ENCODE measurements at regions not wholly inside any gene's neighbourhood (a gene's known extent, or its start where the extent isn't known, plus 50 kb on each side); places are given as distances from the start of the nearest gene placed in this dataset.

- Histone ChIP-seq H3K79me2 (ENCODE audit: control insufficient read depth, insufficient read depth, low read length) (no peaks in the 10 kb centered on the region), H3K9ac (ENCODE audit: insufficient read depth in 1 of 2, low read depth in 2 of 2, low read length in 2 of 2) (no peak overlapping the region), H2AFZ (ENCODE audit: low read depth, low read length) (no peak overlapping the region), H3K4me3 (no peak overlapping the region), H4K20me1 (replicated peaks; ENCODE audit: control insufficient read depth, insufficient read depth, low read length) (no peaks in the 10 kb centered on the region), H3K27me3 (ENCODE audit: control insufficient read depth in 2 of 2, insufficient read depth in 2 of 2, low read length in 2 of 2) (no peaks in the 10 kb centered on the region), H3K9me1 (ENCODE audit: control insufficient read depth, insufficient read depth, low read length) (no peaks in the 10 kb centered on the region), H3K36me3 (ENCODE audit: control insufficient read depth, insufficient read depth, low read length) (no peaks in the 10 kb centered on the region), H3K27ac (ENCODE audit: extremely low read depth, low read depth, low read length) (no peak overlapping the region), H3K9me3 (replicated peaks; ENCODE audit: control insufficient read depth, insufficient read depth, low read depth, low read length) (0 out of 2 replicates have a peak, but pooled peaks cover 2% of the 10 kb centered on the region), H3K4me1 (replicated peaks in 1 of 2; ENCODE audit: control insufficient read depth in 2 of 2, insufficient read depth in 2 of 2, low read length in 2 of 2) (no peaks in the 10 kb centered on the region), H3K4me2 (ENCODE audit: insufficient read depth, low read length) (no peak overlapping the region)
- FAIRE-seq (no peak), ATAC-seq (no peak), DNase-seq (ENCODE audit: extremely low read depth in 1 of 4, low spot score in 3 of 4) (no peak)
- ChIA-PET CTCF (ENCODE audit: low intra/inter-chr PET ratio) (no interaction called here), POLR2A (no interaction called here)
- in situ Hi-C loops (cut with MboI), result no loop called here
- no TSS peak for BruUV-seq (replicated peaks)
- intact Hi-C loops (cut with micrococcal nuclease), result no loop called here
- TF ChIP-seq ATF6 (CRISPR knock-in tag; IDR thresholded peaks at IDR 0.05) (no peak), CHD4 (IDR thresholded peaks at IDR 0.05; ENCODE audit: insufficient read depth, insufficient replicate concordance, low read depth, low read length, poor library complexity, severe bottlenecking) (no peak), NONO (IDR thresholded peaks at IDR 0.05; ENCODE audit: low read depth in 2 of 2, low read length in 1 of 2) (no peak), FOXA1 (IDR thresholded peaks at IDR 0.05; ENCODE audit: borderline replicate concordance) (no peak), TRIM25 (IDR thresholded peaks at IDR 0.05; ENCODE audit: borderline replicate concordance) (no peak), FUS (optimal IDR thresholded peaks at IDR 0.05; ENCODE audit: low read depth, low read length) (no peak), ARID4B (CRISPR knock-in tag; IDR thresholded peaks at IDR 0.05) (no peak), ZBTB34 (CRISPR knock-in tag; IDR thresholded peaks at IDR 0.05) (no peak), ZNF79 (CRISPR knock-in tag; IDR thresholded peaks at IDR 0.05; ENCODE audit: low read depth) (no peak), HMG20A (CRISPR knock-in tag; conservative IDR thresholded peaks at IDR 0.05) (no peak), KHSRP (IDR thresholded peaks at IDR 0.05) (no peak), NRF1 (conservative IDR thresholded peaks at IDR 0.05 in 1 of 2, IDR thresholded peaks at IDR 0.05 in 1 of 2) (no peak)
- TF ChIP-seq, protein P1, sequence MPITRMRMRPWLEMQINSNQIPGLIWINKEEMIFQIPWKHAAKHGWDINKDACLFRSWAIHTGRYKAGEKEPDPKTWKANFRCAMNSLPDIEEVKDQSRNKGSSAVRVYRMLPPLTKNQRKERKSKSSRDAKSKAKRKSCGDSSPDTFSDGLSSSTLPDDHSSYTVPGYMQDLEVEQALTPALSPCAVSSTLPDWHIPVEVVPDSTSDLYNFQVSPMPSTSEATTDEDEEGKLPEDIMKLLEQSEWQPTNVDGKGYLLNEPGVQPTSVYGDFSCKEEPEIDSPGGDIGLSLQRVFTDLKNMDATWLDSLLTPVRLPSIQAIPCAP (CRISPR knock-in tag; IDR thresholded peaks at IDR 0.05; ENCODE audit: borderline replicate concordance), result no peak
Measured at GRCh38 chr4:43837604-43838003, 611.0 kb downstream of the KCTD8 start.
